Tibial nerve (tissue), 3 donors: ENCODE measurements at regions not wholly inside any gene's neighbourhood (a gene's known extent, or its start where the extent isn't known, plus 50 kb on each side); places are given as distances from the start of the nearest gene placed in this dataset.

Experiments used
- CTCF ChIP-seq, 5 experiments: fragments of 200-600 bp in 3 of 5; fragments of 450-650 bp in 2 of 5; sonication (generic) in 3 of 5; IDR thresholded peaks; one replicate each; pipeline ENCODE4 v1.5.1; 2016 to 2019; ENCODE audit warnings: antibody characterized with exemption in 5 of 5, mild to moderate bottlenecking in 3 of 5, moderate library complexity in 2 of 5
- POLR2A ChIP-seq, 2 donors: fragments of 450-650 bp; IDR thresholded peaks; one replicate each; pipeline ENCODE4 v1.6.1; 2017; ENCODE audit warnings: antibody characterized with exemption in 2 of 2, mild to moderate bottlenecking in 2 of 2, moderate library complexity in 2 of 2

DNA sequence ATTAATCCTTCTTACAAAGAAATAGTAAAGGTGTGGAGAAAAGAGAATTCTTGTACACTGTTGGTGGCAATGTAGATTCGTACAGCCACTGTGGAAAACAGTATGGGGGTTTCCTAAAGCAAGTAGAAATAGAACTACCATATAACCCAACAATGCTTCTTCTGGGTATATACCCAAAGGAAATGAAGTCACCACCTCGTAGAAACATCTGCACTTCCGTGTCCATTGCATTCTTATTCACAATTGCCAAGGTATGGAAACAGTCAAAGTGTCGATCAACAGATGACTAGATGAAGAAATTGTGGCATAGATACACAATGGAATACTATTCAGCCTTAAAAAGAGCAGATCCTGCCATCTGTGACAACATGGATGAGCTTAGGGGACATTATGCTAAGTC, 93.4 kb upstream of the TGIF1 start:
- TF ChIP-seq CTCF (IDR thresholded peaks at IDR 0.05) (no peak), POLR2A (IDR thresholded peaks at IDR 0.05) (no peak)
